Stimulated activated CD4-positive, alpha-beta T cell treated with anti-CD3 and anti-CD28 coated beads, Interleukin-4, amount 100 ng/mL, for 24 hours (primary cell): ENCODE measurements at regions not wholly inside any gene's neighbourhood (a gene's known extent, or its start where the extent isn't known, plus 50 kb on each side); places are given as distances from the start of the nearest gene placed in this dataset.
"Not testable (repeated sequence)": the region's sequence is repeated elsewhere in the genome, so short reads cannot be mapped to it uniquely, and the experiment has no call there.

Source experiments
- DNase-seq: peaks from one replicate; pipeline ENCODE4 v3.0.0-alpha.2; 2020

DNA sequence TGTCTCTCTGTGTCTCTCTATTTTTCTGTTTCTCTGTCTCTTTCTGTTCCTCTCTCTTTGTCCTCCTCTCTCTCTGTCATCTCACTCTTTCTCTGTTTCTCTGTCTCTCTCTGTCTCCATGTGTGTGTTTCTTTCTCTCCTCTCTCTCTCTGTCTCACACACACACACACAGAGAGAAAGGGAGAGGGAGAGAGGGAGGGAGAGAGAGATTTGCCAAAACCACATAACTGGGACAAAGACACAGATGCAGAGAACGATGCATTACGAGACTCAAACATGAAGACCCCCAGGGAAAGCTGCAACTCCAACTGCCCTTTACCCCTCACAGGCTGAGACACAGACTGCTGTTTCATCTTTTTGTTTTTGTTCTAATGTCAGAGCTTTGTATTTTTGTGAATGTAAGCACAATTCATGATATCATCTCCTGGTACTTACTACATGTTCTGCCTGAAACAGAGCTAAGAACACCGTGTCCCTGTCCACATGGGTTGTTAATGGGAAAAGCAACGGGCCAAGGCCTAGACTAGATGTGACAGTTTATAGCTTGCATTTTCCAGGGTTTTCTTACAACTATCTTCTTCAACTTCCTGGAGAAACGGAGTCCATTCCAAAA, 177.1 kb upstream of the ARID1B start:
- no peak for DNase-seq

DNA sequence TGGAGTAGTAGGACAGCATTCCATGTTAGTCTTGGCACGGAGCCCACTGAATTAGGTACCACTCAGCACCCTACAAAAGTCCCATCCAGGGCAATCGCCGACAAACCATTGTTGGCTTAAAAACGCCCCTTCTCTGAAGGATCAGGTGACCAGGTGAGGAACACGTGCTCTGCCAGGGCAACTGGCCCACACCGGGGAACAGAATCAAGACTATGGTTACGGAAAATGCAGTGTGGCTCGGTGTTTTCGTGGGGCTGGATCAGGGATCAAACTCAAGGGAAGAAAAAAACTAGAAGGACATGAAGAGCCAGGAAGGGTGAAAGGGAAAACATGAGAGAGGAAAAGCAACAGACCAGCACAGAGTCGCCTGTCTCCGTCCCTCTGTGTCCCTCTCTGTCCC, 177.8 kb upstream of the ARID1B start:
- no peak for DNase-seq

DNA sequence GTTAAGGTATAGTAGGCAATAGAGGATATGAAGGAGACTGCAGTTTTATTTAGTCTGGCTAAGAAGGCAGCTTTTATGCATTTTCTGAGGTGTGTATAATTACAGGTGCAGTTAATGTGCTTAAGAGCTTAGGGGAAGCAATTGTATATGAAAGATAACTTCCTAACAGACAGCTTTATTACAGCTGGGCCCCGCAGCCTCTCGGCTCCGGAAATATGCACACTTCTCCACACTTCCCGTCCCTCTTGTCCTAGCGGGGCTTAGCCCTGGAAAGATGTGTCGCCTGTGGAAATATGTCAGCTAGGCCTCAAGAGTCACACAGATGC, 178.4 kb upstream of the ARID1B start:
- DNase-seq: no peak

DNA sequence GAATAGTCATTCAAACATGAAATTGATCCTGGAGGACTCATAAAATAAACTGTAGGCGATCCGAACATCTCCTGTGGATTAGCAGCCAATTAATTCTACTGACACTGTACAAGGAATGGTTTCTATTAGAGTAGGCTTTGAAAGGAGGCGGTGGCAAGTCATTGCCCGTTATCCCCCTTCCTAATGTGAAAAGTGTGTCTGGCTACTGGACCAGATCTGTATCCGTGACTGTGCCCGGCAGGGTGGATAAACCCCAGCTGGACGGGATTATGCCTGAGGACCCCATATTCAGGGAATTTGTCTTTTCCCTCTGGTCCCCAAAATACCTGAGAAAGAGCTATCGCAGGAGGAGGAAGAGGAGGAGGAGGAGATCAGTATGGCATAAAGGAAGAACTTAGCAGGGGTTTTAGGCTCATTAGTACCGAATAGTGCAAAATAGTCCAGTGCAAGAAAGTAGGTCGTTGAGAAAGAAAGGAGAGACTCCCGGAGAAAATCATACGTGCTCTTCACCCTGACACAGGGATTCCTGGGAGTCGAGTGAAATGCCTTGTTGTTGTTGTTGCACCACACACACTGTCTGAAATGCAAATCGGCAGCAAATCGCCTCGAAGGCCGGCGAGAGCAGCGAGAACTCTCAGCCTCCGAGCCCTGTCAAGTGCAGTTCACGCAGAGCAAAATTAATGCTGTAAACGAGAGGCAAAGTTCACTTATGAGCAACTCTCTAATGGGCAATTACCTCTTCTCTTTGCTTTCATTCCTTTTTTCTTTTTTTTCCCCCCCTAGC, 178.9 kb upstream of the ARID1B start:
- no peak for DNase-seq

DNA sequence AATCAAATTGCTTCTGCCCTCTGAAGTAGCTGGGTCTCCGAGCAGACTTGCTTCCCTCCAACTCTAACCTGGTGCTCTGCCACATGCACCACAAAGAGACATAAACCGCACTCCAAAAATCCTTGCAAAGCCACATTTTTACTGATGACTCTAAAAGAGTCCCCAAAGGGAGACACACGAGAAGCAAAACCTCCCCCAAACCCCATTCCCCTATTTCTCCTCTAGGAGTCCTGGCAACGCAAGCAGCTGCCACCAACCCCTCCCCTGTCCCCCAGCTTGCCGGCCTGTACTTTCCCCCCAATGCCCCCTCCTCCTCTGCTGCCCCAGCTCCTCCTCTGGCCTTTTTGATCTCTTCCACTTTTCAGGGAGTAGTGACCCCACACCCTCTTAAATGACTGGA, 180.1 kb upstream of the ARID1B start:
- DNase-seq: no peak

DNA sequence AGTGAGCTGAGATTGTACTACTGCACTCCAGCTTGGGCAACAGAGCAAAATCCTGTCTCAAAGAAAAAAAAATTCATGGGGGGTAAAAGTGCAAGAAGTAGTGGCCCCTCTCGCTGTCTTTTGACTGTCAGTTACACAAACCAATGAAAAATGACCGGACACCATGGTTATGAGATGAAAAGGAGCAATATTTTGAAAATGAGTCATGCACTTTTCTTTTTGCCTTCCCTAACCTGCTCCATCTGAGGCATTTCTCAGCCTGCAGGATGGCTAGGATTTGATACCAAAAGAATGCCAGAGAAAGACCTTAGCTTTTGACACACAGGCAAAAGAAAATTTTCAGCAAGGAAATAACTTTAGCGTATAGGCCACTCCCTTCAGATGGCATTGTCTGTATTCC, 181.7 kb upstream of the ARID1B start:
- no peak for DNase-seq

DNA sequence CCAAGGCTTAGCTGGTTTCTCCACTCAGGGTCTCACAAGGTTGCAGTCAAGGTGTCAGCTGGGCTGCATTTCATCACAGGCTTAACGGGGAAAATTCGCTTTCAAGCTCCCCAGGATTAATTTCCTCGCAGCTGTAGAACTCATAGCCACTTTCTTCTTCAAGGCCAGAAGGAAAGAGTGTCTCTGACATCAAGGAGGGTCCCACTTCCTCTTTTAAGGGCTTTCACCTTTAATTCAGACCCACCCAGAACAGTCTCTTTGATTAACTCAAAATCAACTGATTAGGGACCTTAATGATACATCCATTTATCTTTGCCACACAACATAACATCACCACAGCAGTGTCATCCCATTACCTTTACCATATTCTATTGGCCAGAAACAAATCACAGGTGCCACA, 183.3 kb upstream of the ARID1B start:
- no peak for DNase-seq

DNA sequence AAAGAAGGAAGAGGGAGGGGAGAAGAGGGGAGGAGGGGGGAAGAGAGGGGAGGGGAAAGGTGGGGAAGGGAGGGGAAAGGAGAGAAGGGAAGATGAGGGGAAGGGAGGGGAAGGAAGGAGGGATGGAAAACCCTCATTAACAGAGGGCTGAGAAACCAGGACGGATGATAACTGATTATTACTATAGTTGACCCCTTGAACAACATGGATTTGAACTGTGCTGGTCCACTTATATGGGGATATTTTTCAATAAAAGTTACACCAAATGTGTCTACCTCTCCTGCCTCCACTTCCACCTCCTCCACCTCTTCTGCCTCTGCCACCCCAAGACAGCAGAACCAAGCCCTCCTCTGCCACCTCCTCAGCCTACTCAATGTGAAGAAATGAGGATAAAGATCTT, 184.1 kb upstream of the ARID1B start:
- no peak for DNase-seq

DNA sequence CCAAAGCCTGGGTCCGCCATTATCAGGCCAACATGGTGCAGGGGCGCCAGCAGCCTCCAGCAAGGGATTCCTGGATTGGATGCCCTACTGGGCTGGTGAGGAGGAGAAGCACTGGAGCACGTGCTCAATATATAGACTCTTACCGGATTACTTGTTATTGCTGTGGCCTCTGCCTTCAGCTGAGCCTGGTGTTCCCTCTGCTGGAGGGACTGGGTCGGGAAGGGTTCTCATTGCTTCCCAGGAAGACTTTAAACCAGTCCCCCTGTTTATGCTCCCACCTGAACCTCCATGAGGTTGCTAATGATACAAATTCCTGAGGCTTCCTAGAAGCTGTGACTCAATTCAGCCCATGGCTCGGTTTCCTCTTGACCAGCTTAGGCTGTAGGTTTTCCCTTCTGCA, 186.7 kb upstream of the ARID1B start:
- no peak for DNase-seq

DNA sequence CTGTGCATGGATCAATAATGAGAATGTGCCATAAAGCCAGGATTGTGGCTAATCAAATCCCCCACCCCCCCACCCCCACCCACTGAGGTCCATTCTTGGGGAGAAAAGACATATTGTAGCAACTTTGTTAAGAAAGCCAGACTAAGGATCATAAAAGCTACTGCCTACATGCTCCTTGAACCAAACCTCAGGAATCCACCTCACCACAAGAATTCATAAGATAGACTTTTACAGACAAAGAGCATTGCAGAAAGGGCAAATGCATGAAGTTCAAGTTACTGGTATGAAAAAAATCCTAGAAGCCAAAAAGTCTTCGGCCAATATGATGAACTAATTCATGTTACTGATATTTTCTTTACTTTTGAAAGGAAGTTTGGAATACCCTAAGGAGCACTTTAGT, 187.9 kb upstream of the ARID1B start:
- no peak for DNase-seq

DNA sequence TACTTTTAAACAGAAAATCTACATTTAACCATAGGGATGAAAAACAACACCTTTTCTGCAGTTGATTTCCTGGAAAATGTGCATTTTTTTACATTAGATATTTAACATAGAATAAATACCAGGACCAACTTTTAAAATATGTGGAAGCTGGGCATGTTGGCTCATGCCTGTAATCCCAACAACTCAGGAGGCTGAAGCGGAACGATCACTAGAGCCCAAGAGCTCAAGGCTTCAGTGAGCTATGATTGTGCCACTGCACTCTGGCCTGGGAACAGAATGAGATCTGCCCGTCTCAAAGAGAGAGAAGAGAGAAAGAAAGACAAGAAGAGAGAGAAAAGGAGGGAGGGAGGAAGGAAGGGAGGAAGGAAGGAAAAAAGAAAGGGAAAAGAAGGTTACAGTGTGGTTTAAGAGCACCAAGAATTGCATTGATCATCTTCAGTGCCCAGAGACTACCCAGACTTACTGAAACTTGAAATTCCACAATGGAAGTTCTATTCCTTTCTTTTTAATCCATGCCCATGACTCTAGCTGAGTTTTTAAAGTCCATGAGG, 189.4 kb upstream of the ARID1B start:
- DNase-seq: no peak

DNA sequence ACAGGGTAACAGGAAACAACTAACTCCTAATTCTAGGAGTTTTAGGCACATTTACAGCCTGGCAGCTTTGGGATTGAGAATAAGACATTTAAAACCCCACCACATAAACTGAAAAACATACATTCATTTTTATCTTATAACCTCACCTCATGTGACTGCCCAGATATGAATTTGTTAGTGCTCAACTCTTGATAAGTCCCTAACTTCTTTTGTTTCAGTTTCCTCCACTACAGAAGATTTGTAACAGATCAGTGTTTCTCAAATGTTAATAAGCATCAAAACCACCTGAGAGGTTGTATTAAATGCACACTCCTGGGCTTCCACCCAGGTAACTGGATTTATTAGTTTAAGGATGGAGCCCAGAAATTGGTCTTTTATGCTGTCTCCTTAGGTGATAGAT, 190.1 kb upstream of the ARID1B start:
- no peak for DNase-seq

DNA sequence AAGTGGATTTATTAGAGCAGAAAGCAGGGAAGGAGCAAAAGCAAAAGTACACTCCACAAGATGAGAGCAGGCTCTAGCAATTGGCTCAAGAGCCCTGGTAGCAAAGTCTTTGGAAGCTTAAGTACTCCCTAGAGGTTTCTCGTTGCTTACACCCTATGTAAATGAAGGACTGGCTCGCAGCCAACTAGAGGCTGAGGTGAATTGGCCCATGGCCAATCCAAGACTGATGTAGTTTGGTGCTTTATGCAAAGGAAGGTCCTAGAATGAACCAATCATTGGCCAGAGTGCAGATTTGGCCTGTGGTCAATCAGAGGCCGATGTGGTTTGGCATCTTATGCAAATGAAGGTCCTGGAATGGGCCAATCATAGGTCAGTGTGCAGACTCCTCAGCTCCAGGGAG, 191.3 kb upstream of the ARID1B start:
- no peak for DNase-seq

DNA sequence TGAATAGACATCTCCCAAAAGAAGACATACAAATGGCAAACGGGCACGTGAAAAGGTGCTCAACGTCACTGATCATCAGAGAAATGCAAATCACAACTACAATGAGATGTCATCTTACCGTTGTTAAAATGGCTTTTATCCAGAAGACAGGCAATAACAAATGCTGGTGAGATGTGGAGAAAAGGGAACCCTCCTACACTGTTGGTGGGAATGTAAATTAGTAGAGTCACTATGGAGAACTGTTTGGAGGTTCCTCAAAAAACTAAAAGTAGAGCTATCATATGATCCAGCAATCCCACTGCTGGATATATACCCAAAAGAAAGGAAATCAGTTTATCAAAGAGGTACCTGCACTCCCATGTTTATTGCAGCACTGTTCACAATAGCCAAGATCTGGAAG, 193.1 kb upstream of the ARID1B start:
- not testable (repeated sequence) for DNase-seq

DNA sequence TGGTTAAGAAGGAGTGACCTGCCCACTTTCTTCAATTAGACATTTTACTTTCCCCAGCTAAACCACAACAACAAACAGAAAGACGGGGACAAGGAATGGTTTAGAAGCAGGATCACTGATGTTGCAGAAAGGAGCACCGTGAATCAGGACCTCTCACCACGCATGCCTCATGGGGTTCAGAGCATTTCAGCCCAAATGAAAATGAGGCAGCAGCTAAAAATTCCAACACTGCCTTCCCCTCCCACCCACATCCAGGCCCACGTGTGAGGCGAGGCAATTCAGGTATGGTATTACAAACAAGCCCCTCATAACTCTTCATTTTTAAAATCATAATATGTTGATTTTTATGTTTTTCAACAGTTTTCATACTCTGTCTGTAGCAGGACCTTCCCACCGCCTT, 194.1 kb upstream of the ARID1B start:
- DNase-seq: no peak

DNA sequence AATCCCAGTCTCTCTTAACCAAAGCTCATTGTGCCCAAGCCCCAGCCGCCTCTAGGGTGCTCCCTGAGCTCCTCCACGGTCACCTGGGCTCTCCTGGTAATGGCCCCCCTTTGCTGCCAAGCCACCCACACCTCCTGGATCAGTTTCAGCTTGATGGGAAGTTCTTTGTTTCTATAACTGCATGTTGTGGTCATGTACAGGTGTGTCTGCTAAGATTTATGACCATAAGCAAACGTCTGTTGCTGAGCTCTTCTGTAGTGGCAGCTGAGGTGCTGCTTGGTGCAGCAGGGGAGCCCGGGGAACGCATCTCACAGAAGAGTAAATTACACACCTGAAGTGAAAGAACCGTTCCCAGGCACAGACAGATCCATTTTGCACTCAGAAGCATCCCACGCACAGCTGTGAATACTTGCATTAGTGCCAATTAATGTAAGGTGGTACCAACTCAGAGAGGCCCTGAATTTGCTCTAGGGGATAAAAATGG, 194.6 kb upstream of the ARID1B start:
- no peak for DNase-seq

DNA sequence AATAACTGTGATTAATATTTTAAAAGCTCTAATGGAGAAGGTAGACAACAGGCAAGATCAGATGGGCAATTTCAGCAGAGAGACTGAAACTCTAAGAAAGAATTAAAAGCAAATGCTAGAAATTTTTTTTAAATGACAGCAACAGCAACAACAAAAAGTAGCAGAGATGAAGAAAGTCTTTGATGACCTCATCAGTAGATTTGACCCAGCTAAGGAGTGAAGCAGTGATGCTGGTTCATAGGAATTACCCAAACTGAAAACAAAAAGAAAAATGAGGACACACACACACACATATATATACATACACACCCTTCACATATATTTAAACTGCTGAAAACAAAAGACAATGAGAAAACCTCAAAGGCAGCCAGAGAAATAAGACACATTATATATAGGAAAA, 197.6 kb upstream of the ARID1B start:
- no peak for DNase-seq

DNA sequence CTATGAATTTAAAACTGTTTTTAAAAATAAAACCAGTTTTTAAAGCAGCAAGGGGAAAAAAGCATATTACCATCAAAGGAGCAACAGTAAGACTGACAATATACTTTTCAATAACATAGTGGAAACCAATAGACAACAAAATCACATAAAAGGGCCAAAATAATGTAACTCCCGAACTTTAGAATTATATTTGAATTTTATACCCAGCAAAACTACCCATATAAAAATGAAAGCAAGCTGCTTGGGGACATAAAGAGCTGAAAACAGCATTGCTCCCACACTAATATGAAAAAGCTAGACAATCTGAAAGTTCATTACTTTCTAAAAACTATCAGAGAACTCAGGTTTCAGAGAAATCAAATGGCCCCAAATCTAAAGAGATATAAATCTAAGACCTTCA, 199.4 kb upstream of the ARID1B start:
- DNase-seq: no peak

DNA sequence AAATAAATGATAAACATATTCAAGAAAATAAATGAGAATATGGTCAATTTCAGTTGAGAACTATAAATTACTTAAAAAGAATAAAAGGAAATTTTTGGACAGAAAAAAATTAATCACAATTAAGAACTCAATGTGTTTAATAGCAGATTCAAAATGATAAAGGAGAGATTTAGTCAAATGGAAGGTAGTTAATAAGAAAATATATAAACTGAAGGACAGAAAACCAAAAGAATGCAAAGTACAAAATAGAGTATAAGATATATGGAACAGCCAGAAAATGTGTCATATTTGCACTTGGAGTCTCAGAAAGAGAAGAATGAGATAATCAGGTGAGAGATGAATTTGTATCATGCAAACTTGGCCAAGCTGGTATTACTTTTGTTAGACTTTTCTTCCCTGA, 201.8 kb upstream of the ARID1B start:
- DNase-seq: no peak

DNA sequence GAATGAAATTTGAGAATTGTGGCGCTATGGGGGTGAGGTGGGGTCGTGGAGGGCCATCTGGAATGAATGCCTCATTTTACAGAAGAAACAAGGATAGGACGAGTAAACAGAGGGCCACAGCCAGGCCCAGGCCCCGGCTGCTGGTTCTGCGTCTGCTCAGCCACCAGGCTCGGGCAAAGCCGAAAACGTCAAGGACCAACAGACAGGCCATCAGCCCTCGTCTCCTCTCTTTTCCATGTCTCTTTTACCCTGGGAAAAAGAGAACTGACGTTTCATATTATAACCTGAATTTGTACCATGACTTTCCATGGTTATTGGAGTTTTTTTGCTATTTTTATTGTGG, 212.4 kb upstream of the ARID1B start:
- DNase-seq: no peak

DNA sequence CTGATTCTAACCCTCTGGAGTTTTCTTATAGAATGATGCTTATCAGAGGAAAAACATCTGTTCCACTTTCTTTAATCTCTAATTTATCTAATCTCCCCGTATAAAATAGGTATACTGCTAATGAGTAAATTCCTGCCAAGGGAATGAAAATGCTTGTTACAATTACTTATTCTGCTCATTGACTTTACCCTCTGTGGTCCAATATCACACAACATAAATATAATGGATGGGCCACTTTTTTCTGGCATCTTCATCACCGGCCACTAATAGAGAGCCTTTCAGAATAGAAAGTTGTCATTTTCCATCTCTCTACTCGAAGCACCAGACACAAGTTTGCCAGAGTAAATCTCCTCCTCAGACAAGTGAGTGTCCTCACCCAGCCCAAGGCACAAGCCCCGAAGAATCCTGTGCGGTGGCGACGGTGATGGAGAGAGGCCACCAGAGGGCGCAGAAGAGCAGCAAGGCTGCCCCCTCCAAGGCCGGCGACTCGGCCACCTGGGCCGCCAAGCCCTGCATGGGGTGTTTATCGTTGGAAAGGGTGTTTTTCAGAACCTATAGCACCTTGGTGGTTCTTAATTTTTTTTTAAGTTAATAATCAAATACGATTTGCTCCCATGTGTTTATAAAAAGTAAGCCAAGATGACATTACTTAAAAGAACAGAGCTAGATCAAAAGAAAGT, 212.9 kb upstream of the ARID1B start:
- DNase-seq: peak; percentile 80

DNA sequence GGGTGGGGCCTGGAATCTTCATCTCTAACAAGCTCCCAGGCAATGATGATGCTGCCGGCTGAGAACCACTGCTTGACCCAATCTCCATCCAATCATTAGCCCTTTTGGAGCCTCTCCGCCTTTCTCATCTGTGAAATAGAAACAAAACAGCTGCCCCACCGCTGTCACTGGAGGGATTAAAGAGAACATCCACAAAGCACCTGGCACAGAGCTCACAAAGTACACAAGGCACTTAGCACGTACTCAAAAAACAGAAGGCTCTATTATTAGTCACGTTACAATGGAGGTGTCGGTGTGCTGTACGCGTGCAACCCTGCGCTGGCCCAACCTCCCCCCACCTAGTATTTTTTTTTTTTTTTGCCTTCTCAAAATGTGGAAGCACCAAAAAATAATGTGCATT, 213.5 kb upstream of the ARID1B start:
- DNase-seq: no peak

DNA sequence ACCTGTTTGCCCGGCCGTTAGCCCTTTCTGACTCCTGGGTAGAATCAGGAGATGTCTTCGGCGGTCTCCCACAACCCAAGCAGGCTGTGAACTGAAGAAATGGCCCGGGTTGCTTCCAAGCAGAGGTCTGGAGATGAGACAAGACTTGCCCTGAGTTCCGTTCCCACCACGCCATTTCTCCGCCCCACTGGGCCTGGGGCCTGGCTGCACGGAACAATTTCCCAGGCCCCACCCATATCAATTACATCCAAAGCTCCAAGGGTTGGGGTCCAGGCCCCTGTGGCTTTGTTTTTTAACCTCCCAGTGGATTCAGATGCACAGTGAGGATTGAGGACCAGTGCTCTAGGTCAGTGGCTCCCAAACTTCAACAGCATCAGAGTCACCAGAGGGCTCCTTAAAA, 214.5 kb upstream of the ARID1B start:
- no peak for DNase-seq

DNA sequence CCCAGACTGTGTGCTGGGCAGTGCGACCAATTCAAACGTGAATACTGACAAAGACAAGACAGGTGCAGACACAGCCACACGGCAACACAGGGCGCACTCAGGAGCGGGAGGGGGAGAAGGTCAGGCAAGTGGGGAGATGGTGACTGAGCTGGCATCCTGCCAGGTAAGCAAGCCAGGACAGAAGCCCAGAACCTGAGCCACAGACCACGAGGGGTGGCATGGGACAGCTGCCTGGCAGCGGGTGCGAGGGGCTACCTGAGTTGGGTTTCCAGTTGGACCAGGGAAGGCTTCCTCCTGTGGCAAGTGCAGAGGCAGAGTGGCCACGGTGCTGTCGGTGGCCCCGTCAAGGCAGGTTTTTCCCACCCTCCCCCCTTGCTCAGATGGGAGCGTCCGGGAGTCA, 215.2 kb upstream of the ARID1B start:
- no peak for DNase-seq
